ENCODE measurements at regions not wholly inside any gene's neighbourhood (a gene's known extent, or its start where the extent isn't known, plus 50 kb on each side); places are given as distances from the start of the nearest gene placed in this dataset.

- H3K27me3 ChIP-seq (ENCODE audit: insufficient read depth) = no peaks in the 10 kb centered on the region
- H3K36me3 ChIP-seq (ENCODE audit: insufficient read depth) = no peaks in the 10 kb centered on the region
- Mint-ChIP-seq H3K4me3 (no peak overlapping the region), H3K9me3 (no peaks in the 10 kb centered on the region), H3K36me3 (ENCODE audit: low read depth) (no peaks in the 10 kb centered on the region), H3K27ac (no peak overlapping the region), H3K4me1 (no peaks in the 10 kb centered on the region), H3K27me3 (ENCODE audit: insufficient read depth, low read depth, poor library complexity) (no peaks in the 10 kb centered on the region)
- no peaks in the 10 kb centered on the region for H3K79me2 ChIP-seq (replicated peaks; ENCODE audit: insufficient read depth)
- no peaks in the 10 kb centered on the region for H3F3A ChIP-seq (replicated peaks; ENCODE audit: low read depth)
- H3K4me2 ChIP-seq = no peak overlapping the region
- no peaks in the 10 kb centered on the region for H3K9me2 ChIP-seq (ENCODE audit: insufficient read depth)
- TF ChIP-seq POLR2AphosphoS5 (IDR thresholded peaks at IDR 0.05; ENCODE audit: low read depth) (no peak), EZH2phosphoT487 (IDR thresholded peaks at IDR 0.05; ENCODE audit: unreplicated experiment) (no peak), CREB1 (CRISPR knock-in tag; IDR thresholded peaks at IDR 0.05; ENCODE audit: low read depth) (no peak), EZH2 (IDR thresholded peaks at IDR 0.05; ENCODE audit: low read depth, unreplicated experiment) (no peak), CTCF (conservative IDR thresholded peaks at IDR 0.05; ENCODE audit: low read depth in 2 of 2) (no peak), ZNF114 (CRISPR knock-in tag; IDR thresholded peaks at IDR 0.05) (no peak), NANOG (IDR thresholded peaks at IDR 0.05; ENCODE audit: borderline replicate concordance) (no peak), JUNB (IDR thresholded peaks at IDR 0.05; ENCODE audit: unreplicated experiment) (no peak), STAT1 (IDR thresholded peaks at IDR 0.05; ENCODE audit: unreplicated experiment) (no peak), REST (IDR thresholded peaks at IDR 0.05; ENCODE audit: unreplicated experiment) (no peak)
- H3K4me1 ChIP-seq (ENCODE audit: insufficient read depth) = no peaks in the 10 kb centered on the region
- H2AFZ ChIP-seq = no peak overlapping the region
- H3K27ac ChIP-seq (ENCODE audit: low read depth) = no peak overlapping the region
- H3K4me3 ChIP-seq = no peak overlapping the region
- H4K20me1 ChIP-seq (replicated peaks; ENCODE audit: insufficient read depth) = no peaks in the 10 kb centered on the region
- DNase-seq (ENCODE audit: low spot score) (no peak), ATAC-seq (no peak)
These were observed 53.6 kb upstream of the TMEM106B start for GRCh38 chr7:12157517-12157916.

GRCh38 chr7:12158334-12159060 lies 52.6 kb upstream of the TMEM106B start:
- H3K79me2 ChIP-seq (replicated peaks; ENCODE audit: insufficient read depth) = no peaks in the 10 kb centered on the region
- no peak overlapping the region for H3K27ac Mint-ChIP-seq
- H3K4me3 ChIP-seq = no peak overlapping the region
- no peaks in the 10 kb centered on the region for H3K36me3 Mint-ChIP-seq (ENCODE audit: low read depth)
- H3K4me1 ChIP-seq (ENCODE audit: insufficient read depth) = no peaks in the 10 kb centered on the region
- H3K4me1 Mint-ChIP-seq = no peaks in the 10 kb centered on the region
- ATAC-seq (no peak), DNase-seq (ENCODE audit: low spot score) (no peak)
- H3F3A ChIP-seq (replicated peaks; ENCODE audit: low read depth) = no peaks in the 10 kb centered on the region
- no peak overlapping the region for H3K4me3 Mint-ChIP-seq
- no peaks in the 10 kb centered on the region for H4K20me1 ChIP-seq (replicated peaks; ENCODE audit: insufficient read depth)
- H3K27me3 Mint-ChIP-seq (ENCODE audit: insufficient read depth, low read depth, poor library complexity) = no peaks in the 10 kb centered on the region
- H3K36me3 ChIP-seq (ENCODE audit: insufficient read depth) = no peaks in the 10 kb centered on the region
- H3K9me2 ChIP-seq (ENCODE audit: insufficient read depth) = no peaks in the 10 kb centered on the region
- H3K4me2 ChIP-seq = no peak overlapping the region
- no peaks in the 10 kb centered on the region for H3K9me3 Mint-ChIP-seq
- H3K27ac ChIP-seq (ENCODE audit: low read depth) = no peak overlapping the region
- H3K27me3 ChIP-seq (ENCODE audit: insufficient read depth) = no peaks in the 10 kb centered on the region
- H2AFZ ChIP-seq = no peak overlapping the region
- TF ChIP-seq JUNB (IDR thresholded peaks at IDR 0.05; ENCODE audit: unreplicated experiment) (no peak), ZNF462 (CRISPR knock-in tag; IDR thresholded peaks at IDR 0.05) (no peak), POLR2AphosphoS5 (IDR thresholded peaks at IDR 0.05; ENCODE audit: low read depth) (no peak)
